ENCODE measurements at regions not wholly inside any gene's neighbourhood (a gene's known extent, or its start where the extent isn't known, plus 50 kb on each side); places are given as distances from the start of the nearest gene placed in this dataset.

DNA sequence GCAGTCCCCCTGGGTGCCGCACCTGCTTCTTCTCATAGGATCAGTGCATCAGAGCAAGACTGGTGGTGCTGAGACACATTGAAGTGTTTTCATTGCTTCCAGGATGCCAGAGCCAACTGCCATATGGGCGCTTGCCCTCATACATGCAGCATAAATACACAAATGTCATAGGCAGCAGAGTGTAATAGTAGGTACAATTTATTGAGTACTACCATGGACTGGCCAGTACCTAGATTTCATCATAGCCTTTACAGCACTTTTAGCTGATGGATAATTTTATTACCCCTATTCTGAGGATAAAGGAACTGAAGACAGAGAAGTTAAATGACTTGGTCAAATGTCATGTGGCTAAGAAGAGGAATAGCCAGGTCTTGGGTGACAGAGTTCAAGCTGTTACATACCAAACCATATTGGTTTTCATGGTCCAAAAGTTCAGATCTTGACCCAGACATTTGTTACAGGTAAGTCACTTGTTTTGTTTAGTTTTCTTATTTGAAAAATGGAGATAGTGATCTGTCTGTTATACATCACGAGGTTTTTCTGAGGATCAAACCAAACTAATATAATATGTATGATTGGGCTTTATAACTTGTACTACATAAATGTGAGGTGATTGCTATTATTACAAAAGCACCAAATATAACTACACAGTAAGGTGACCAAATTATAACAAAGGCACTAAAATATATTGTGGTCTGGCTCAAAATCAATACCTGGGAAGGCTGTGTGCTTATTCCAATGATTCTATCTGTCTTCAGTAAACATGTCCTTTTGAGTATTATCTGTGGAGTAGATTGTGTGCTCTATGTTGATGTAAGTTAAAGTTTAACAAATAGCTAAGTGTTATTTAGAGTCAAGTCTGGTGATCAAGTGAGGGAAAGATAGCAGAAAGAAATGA is 151.9 kb upstream of the CYRIA start:
- H4K5ac ChIP-seq (ENCODE audit: low read length), result no peak overlapping the region
- H3K4me2 ChIP-seq (ENCODE audit: low read length), result no peak overlapping the region
- H2BK120ac ChIP-seq (ENCODE audit: low read depth, low read length), result no peak overlapping the region
- H3K23ac ChIP-seq (ENCODE audit: low read length), result no peak overlapping the region
- H3K27ac ChIP-seq (ENCODE audit: low read depth, low read length), result no peak overlapping the region
- no peak overlapping the region for H2BK5ac ChIP-seq (ENCODE audit: low read length)
- no CpG with 5 or more reads among the region's 3 CpGs for WGBS (ENCODE audit: extremely low coverage, insufficient coverage, low lambda C conversion rate)
- no peak overlapping the region for H3K18ac ChIP-seq (ENCODE audit: low read length)
- no peaks in the 10 kb centered on the region for H3K36me3 ChIP-seq (ENCODE audit: control insufficient read depth, insufficient read depth, low read length)
- no peaks in the 10 kb centered on the region for H3K4me1 ChIP-seq (ENCODE audit: control insufficient read depth, low read depth, low read length)
- H2AK5ac ChIP-seq (ENCODE audit: low read length), result no peak overlapping the region
- no peak overlapping the region for H2BK15ac ChIP-seq (replicated peaks; ENCODE audit: low read depth)
- no peak overlapping the region for H3K9ac ChIP-seq (ENCODE audit: low read length)
- no peak overlapping the region for H3K56ac ChIP-seq (ENCODE audit: low read length)
- H4K8ac ChIP-seq (ENCODE audit: low read depth, low read length), result no peak overlapping the region
- no peaks in the 10 kb centered on the region for H3K79me2 ChIP-seq (ENCODE audit: control insufficient read depth, insufficient read depth, low read length)
- no peak for DNase-seq
- no peak overlapping the region for H3K4ac ChIP-seq (ENCODE audit: low read depth, low read length)
- no peaks in the 10 kb centered on the region for H3K79me1 ChIP-seq (ENCODE audit: low read length)
- no peak overlapping the region for H3K4me3 ChIP-seq (ENCODE audit: low read length)
- no peaks in the 10 kb centered on the region for H3K27me3 ChIP-seq (ENCODE audit: insufficient read depth, low read length, poor library complexity)

DNA sequence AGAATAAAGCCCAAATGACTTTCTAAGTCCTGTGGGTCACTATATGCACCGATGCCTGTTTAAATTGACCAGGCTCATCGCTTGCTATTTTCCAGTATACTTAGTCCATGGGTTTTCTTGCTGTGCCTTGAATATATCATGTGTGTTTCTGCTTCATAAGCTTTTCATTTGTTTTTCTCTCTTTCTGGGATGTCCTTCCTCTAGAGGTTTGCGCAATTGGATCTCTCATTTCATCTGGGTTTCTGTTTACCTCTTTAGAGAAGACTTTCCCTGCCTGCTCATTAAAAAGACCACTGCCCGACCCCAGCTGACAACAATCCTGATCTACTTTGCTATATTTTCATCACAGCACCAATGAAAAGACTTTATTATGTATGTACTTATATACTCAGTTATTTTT is 150.9 kb upstream of the CYRIA start:
- Histone ChIP-seq H3K27me3 (ENCODE audit: insufficient read depth, low read length, poor library complexity) (no peaks in the 10 kb centered on the region), H3K36me3 (ENCODE audit: control insufficient read depth, insufficient read depth, low read length) (no peaks in the 10 kb centered on the region), H2BK15ac (replicated peaks; ENCODE audit: low read depth) (no peak overlapping the region), H3K79me1 (ENCODE audit: low read length) (no peaks in the 10 kb centered on the region), H3K4me1 (ENCODE audit: control insufficient read depth, low read depth, low read length) (no peaks in the 10 kb centered on the region), H3K4me2 (ENCODE audit: low read length) (no peak overlapping the region), H2AK5ac (ENCODE audit: low read length) (no peak overlapping the region), H4K8ac (ENCODE audit: low read depth, low read length) (no peak overlapping the region), H2BK120ac (ENCODE audit: low read depth, low read length) (no peak overlapping the region), H3K79me2 (ENCODE audit: control insufficient read depth, insufficient read depth, low read length) (no peaks in the 10 kb centered on the region), H3K4ac (ENCODE audit: low read depth, low read length) (no peak overlapping the region), H3K27ac (ENCODE audit: low read depth, low read length) (no peak overlapping the region), H3K56ac (ENCODE audit: low read length) (no peak overlapping the region), H3K9ac (ENCODE audit: low read length) (no peak overlapping the region), H3K18ac (ENCODE audit: low read length) (no peak overlapping the region), H3K23ac (ENCODE audit: low read length) (no peak overlapping the region), H4K5ac (ENCODE audit: low read length) (no peak overlapping the region), H3K4me3 (ENCODE audit: low read length) (no peak overlapping the region), H2BK5ac (ENCODE audit: low read length) (no peak overlapping the region)
- no peak for DNase-seq
- WGBS (ENCODE audit: extremely low coverage, insufficient coverage, low lambda C conversion rate), result no CpG with 5 or more reads among the region's 4 CpGs

DNA sequence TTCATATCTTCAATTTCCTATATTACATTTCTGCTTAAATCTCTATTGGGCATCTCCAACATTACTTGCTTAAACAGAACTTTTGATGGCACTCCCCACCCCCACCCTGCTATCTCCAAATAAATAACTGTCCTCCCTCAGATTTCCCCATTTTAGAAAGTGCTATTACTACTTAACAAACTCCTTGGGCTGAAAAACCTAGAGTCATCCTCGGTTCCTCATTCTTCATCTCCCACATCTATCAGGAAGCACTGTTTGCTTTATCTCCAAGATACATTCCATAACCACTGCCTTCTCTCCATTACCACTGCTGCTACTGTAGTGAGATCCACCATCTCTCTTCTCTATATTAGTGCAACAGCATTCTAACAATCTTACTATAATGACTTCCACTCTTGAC is 150.4 kb upstream of the CYRIA start:
- Histone ChIP-seq H4K5ac (ENCODE audit: low read length) (no peak overlapping the region), H3K9ac (ENCODE audit: low read length) (no peak overlapping the region)
- WGBS (ENCODE audit: extremely low coverage, insufficient coverage, low lambda C conversion rate), result no CpG with 5 or more reads among the region's 1 CpG

DNA sequence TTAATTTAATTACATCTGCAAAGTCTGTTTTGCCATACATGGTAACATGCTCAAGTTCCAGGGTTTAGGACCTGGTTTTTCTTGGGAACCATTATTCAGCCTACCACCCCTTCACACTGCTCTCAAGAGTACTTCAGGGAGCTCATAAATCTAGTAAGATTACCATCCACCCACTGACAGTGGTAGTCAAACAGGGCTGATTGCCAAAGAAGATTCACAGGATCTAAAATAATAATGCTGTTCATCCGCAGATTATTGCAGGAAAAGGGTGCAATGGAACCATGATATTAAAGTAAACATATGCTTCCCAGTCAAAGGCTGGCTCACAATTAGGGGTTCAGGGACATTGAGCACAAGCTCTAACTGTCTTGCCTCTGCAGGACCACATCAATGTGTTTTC is 148.0 kb upstream of the CYRIA start:
- Histone ChIP-seq H3K79me1 (ENCODE audit: low read length) (no peaks in the 10 kb centered on the region), H3K36me3 (ENCODE audit: control insufficient read depth, insufficient read depth, low read length) (no peaks in the 10 kb centered on the region), H4K5ac (ENCODE audit: low read length) (no peak overlapping the region), H2BK120ac (ENCODE audit: low read depth, low read length) (no peak overlapping the region), H4K8ac (ENCODE audit: low read depth, low read length) (no peak overlapping the region), H3K9ac (ENCODE audit: low read length) (no peak overlapping the region), H3K18ac (ENCODE audit: low read length) (no peak overlapping the region), H3K27me3 (ENCODE audit: insufficient read depth, low read length, poor library complexity) (no peaks in the 10 kb centered on the region), H3K23ac (ENCODE audit: low read length) (no peak overlapping the region), H3K79me2 (ENCODE audit: control insufficient read depth, insufficient read depth, low read length) (no peaks in the 10 kb centered on the region), H2AK5ac (ENCODE audit: low read length) (no peak overlapping the region), H3K4me2 (ENCODE audit: low read length) (no peak overlapping the region), H3K4me1 (ENCODE audit: control insufficient read depth, low read depth, low read length) (no peaks in the 10 kb centered on the region), H3K56ac (ENCODE audit: low read length) (no peak overlapping the region), H2BK15ac (replicated peaks; ENCODE audit: low read depth) (no peak overlapping the region), H3K4me3 (ENCODE audit: low read length) (no peak overlapping the region), H2BK5ac (ENCODE audit: low read length) (no peak overlapping the region), H3K27ac (ENCODE audit: low read depth, low read length) (no peak overlapping the region), H3K4ac (ENCODE audit: low read depth, low read length) (no peak overlapping the region)
- no CpG with 5 or more reads among the region's 1 CpG for WGBS (ENCODE audit: extremely low coverage, insufficient coverage, low lambda C conversion rate)
- DNase-seq, result no peak

More for the DNA sequence above, 150.4 kb upstream of the CYRIA start:
- Histone ChIP-seq H3K4ac (ENCODE audit: low read depth, low read length) (no peak overlapping the region), H2BK15ac (replicated peaks; ENCODE audit: low read depth) (no peak overlapping the region), H2AK5ac (ENCODE audit: low read length) (no peak overlapping the region), H3K4me3 (ENCODE audit: low read length) (no peak overlapping the region), H2BK120ac (ENCODE audit: low read depth, low read length) (no peak overlapping the region), H2BK5ac (ENCODE audit: low read length) (no peak overlapping the region), H3K4me1 (ENCODE audit: control insufficient read depth, low read depth, low read length) (no peaks in the 10 kb centered on the region), H3K23ac (ENCODE audit: low read length) (no peak overlapping the region), H3K79me1 (ENCODE audit: low read length) (no peaks in the 10 kb centered on the region), H3K27ac (ENCODE audit: low read depth, low read length) (no peak overlapping the region), H4K8ac (ENCODE audit: low read depth, low read length) (no peak overlapping the region), H3K4me2 (ENCODE audit: low read length) (no peak overlapping the region), H3K18ac (ENCODE audit: low read length) (no peak overlapping the region), H3K36me3 (ENCODE audit: control insufficient read depth, insufficient read depth, low read length) (no peaks in the 10 kb centered on the region), H3K79me2 (ENCODE audit: control insufficient read depth, insufficient read depth, low read length) (no peaks in the 10 kb centered on the region), H3K56ac (ENCODE audit: low read length) (no peak overlapping the region), H3K27me3 (ENCODE audit: insufficient read depth, low read length, poor library complexity) (no peaks in the 10 kb centered on the region)
- DNase-seq, result no peak

DNA sequence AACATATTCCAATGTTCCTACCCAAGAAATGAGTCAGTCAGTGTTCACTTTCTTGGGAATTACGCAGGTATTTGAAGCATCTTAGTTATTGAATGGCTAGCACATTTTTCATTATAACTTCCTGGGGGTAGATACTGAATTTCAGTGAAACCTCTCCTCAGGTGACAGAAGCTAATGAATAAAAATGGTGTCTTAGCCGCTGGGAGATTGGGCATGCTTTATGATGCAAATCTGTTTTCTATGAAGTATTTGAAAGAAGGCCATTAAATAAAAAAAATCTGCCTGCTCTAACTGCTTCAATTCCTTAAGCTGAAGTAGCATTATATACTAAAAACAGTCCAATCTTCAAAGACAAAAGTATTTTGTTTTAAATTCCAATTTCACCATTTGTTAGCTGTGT is 132.8 kb upstream of the CYRIA start:
- Histone ChIP-seq H3K79me1 (ENCODE audit: low read length) (no peaks in the 10 kb centered on the region), H3K18ac (ENCODE audit: low read length) (no peak overlapping the region), H3K36me3 (ENCODE audit: control insufficient read depth, insufficient read depth, low read length) (no peaks in the 10 kb centered on the region), H3K56ac (ENCODE audit: low read length) (no peak overlapping the region), H4K8ac (ENCODE audit: low read depth, low read length) (no peak overlapping the region), H2BK15ac (replicated peaks; ENCODE audit: low read depth) (no peak overlapping the region), H3K4ac (ENCODE audit: low read depth, low read length) (no peak overlapping the region), H2BK120ac (ENCODE audit: low read depth, low read length) (no peak overlapping the region), H3K4me1 (ENCODE audit: control insufficient read depth, low read depth, low read length) (no peaks in the 10 kb centered on the region), H2BK5ac (ENCODE audit: low read length) (no peak overlapping the region), H3K79me2 (ENCODE audit: control insufficient read depth, insufficient read depth, low read length) (no peaks in the 10 kb centered on the region), H3K23ac (ENCODE audit: low read length) (no peak overlapping the region), H3K27ac (ENCODE audit: low read depth, low read length) (no peak overlapping the region), H3K9ac (ENCODE audit: low read length) (no peak overlapping the region), H3K4me3 (ENCODE audit: low read length) (no peak overlapping the region), H3K4me2 (ENCODE audit: low read length) (no peak overlapping the region), H4K5ac (ENCODE audit: low read length) (no peak overlapping the region), H3K27me3 (ENCODE audit: insufficient read depth, low read length, poor library complexity) (no peaks in the 10 kb centered on the region), H2AK5ac (ENCODE audit: low read length) (no peak overlapping the region)
- WGBS (ENCODE audit: extremely low coverage, insufficient coverage, low lambda C conversion rate), result no CpG with 5 or more reads among the region's 2 CpGs
- no peak for DNase-seq

DNA sequence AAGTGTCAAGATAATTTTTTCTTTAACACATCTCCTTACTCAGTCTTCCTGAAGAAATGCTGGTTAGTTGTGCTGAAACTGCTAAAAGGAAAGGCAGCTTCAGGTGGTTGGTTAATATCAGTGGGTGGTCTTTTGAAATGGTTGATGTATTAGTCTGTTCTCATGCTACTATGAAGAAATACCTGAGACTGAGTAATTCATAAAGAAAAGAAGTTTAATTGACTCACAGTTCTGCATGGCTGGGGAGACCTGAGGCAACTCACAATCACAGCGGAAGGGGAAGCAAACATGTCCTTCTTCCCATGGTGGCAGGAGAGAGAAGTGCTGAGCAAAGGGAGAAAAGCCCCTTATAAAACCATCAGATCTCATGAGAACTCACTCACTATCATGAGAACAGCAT is 125.9 kb upstream of the CYRIA start:
- H3K9ac ChIP-seq (ENCODE audit: low read length), result no peak overlapping the region

More for the DNA sequence above, 125.9 kb upstream of the CYRIA start:
- Histone ChIP-seq H3K4me3 (ENCODE audit: low read length) (no peak overlapping the region), H3K27me3 (ENCODE audit: insufficient read depth, low read length, poor library complexity) (no peaks in the 10 kb centered on the region), H4K5ac (ENCODE audit: low read length) (no peak overlapping the region), H3K79me2 (ENCODE audit: control insufficient read depth, insufficient read depth, low read length) (no peaks in the 10 kb centered on the region), H2AK5ac (ENCODE audit: low read length) (no peak overlapping the region), H3K4me1 (ENCODE audit: control insufficient read depth, low read depth, low read length) (no peaks in the 10 kb centered on the region), H3K27ac (ENCODE audit: low read depth, low read length) (no peak overlapping the region), H3K23ac (ENCODE audit: low read length) (no peak overlapping the region), H3K4me2 (ENCODE audit: low read length) (no peak overlapping the region), H3K18ac (ENCODE audit: low read length) (no peak overlapping the region), H3K4ac (ENCODE audit: low read depth, low read length) (no peak overlapping the region), H3K56ac (ENCODE audit: low read length) (no peak overlapping the region), H2BK120ac (ENCODE audit: low read depth, low read length) (no peak overlapping the region), H2BK5ac (ENCODE audit: low read length) (no peak overlapping the region), H4K8ac (ENCODE audit: low read depth, low read length) (no peak overlapping the region), H3K79me1 (ENCODE audit: low read length) (no peaks in the 10 kb centered on the region), H3K36me3 (ENCODE audit: control insufficient read depth, insufficient read depth, low read length) (no peaks in the 10 kb centered on the region), H2BK15ac (replicated peaks; ENCODE audit: low read depth) (no peak overlapping the region)
- DNase-seq, result no peak
- WGBS (ENCODE audit: extremely low coverage, insufficient coverage, low lambda C conversion rate), result no CpG with 5 or more reads among the region's 1 CpG

All from mesendoderm (in vitro differentiated cells).